Gastrocnemius medialis (tissue), 4 donors: ENCODE measurements at regions not wholly inside any gene's neighbourhood (a gene's known extent, or its start where the extent isn't known, plus 50 kb on each side); places are given as distances from the start of the nearest gene placed in this dataset.

Source experiments
- POLR2A ChIP-seq, 2 donors: fragments of 450-650 bp; IDR thresholded peaks; one replicate each; pipeline ENCODE4 v1.6.1; 2017; ENCODE audit warnings: antibody characterized with exemption in 2 of 2, mild to moderate bottlenecking in 2 of 2, moderate library complexity in 2 of 2
- TF ChIP-seq, protein P1 (sequence below), 5 experiments: fragments of 450-650 bp in 3 of 5; fragments of 200-600 bp in 2 of 5; sonication (generic) in 2 of 5; IDR thresholded peaks in 4 of 5; conservative IDR thresholded peaks in 1 of 5; 1 replicate in 4 of 5; 2 replicates in 1 of 5; pipeline ENCODE4 v1.5.1; 2016 to 2019; ENCODE audit warnings: antibody characterized with exemption in 5 of 5, mild to moderate bottlenecking in 3 of 5, moderate library complexity in 3 of 5

- TF ChIP-seq, protein P1, sequence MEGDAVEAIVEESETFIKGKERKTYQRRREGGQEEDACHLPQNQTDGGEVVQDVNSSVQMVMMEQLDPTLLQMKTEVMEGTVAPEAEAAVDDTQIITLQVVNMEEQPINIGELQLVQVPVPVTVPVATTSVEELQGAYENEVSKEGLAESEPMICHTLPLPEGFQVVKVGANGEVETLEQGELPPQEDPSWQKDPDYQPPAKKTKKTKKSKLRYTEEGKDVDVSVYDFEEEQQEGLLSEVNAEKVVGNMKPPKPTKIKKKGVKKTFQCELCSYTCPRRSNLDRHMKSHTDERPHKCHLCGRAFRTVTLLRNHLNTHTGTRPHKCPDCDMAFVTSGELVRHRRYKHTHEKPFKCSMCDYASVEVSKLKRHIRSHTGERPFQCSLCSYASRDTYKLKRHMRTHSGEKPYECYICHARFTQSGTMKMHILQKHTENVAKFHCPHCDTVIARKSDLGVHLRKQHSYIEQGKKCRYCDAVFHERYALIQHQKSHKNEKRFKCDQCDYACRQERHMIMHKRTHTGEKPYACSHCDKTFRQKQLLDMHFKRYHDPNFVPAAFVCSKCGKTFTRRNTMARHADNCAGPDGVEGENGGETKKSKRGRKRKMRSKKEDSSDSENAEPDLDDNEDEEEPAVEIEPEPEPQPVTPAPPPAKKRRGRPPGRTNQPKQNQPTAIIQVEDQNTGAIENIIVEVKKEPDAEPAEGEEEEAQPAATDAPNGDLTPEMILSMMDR (IDR thresholded peaks at IDR 0.05 in 4 of 5, conservative IDR thresholded peaks at IDR 0.05 in 1 of 5), result no peak
- no peak for TF ChIP-seq POLR2A (IDR thresholded peaks at IDR 0.05)
These were observed 233.0 kb upstream of the PPP1R3A start for GRCh38 chr7:114151777-114152176.
